Breast epithelium (tissue), 3 donors: ENCODE measurements at regions not wholly inside any gene's neighbourhood (a gene's known extent, or its start where the extent isn't known, plus 50 kb on each side); places are given as distances from the start of the nearest gene placed in this dataset.

Source experiments
- CTCF ChIP-seq, 3 donors: fragments of 450-650 bp; IDR thresholded peaks; one replicate each; pipeline ENCODE4 v1.5.1; 2016 to 2017; ENCODE audit warnings: antibody characterized with exemption in 3 of 3, mild to moderate bottlenecking in 3 of 3, moderate library complexity in 3 of 3
- POLR2A ChIP-seq: fragments of 450-650 bp; IDR thresholded peaks from one replicate; pipeline ENCODE4 v1.6.1; 2016; ENCODE audit warnings: antibody characterized with exemption, mild to moderate bottlenecking, moderate library complexity
- POLR2AphosphoS5 ChIP-seq, 3 donors: sonication (generic); formaldehyde crosslinking; IDR thresholded peaks; one replicate each; pipeline ENCODE4 v1.6.1; 2017; ENCODE audit warnings: antibody characterized with exemption in 3 of 3

GRCh38 chr4:161285461-161285860 lies 878.3 kb downstream of the FSTL5 start:
- TF ChIP-seq CTCF (IDR thresholded peaks at IDR 0.05) (no peak), POLR2AphosphoS5 (IDR thresholded peaks at IDR 0.05) (no peak), POLR2A (no peak)
